Stimulated activated CD8-positive, alpha-beta memory T cell treated with anti-CD3 and anti-CD28 coated beads, Interleukin-4, amount 100 ng/mL, for 4 hours (primary cell): ENCODE measurements at regions not wholly inside any gene's neighbourhood (a gene's known extent, or its start where the extent isn't known, plus 50 kb on each side); places are given as distances from the start of the nearest gene placed in this dataset.

Source experiments
- DNase-seq, 2 donors: peaks; one replicate each; pipeline ENCODE4 v3.0.0-alpha.2; 2020; ENCODE audit warnings: low read depth in 2 of 2, low spot score in 1 of 2

DNA sequence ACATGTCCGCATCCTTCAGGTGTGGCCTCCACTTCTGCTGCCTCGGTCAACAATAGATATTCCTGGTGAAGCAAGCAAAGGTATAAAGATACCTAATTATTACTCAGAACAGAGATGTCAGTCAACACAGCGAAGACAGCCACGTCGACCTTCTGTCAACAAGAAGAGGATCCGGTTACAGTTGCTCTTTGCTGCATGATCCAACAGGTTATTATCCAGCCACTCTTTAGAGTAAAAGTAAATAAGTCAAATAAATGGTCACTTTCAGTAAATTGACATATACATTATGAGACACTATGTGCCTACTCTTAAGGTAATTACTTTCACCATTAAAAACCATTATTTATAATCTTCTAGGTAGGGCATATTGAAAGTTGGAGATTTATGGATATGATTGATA lies 356.8 kb upstream of the ATP11B start:
- no peak for DNase-seq

- DNase-seq, result no peak
These were observed 354.9 kb upstream of the ATP11B start for GRCh38 chr3:182438398-182438797.

DNA sequence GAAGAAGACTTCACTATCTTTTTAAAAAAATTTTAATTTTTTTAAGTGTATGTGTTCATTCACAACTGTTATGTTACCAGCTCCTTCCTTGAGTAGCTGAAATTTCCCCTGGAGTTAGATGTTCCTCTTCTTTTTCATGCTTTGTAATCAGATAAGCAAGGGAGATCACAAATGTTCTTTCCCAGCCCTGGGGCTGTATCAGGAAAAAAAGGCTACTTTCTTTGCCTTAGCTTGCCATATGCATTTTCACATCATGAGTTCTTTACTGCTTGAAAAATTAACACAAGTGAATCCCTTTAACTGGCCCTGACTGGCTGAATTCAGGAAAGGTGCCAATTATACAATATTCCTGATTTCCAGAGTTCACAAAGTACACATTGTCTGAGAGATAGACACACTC lies 353.2 kb upstream of the ATP11B start:
- no peak for DNase-seq

DNA sequence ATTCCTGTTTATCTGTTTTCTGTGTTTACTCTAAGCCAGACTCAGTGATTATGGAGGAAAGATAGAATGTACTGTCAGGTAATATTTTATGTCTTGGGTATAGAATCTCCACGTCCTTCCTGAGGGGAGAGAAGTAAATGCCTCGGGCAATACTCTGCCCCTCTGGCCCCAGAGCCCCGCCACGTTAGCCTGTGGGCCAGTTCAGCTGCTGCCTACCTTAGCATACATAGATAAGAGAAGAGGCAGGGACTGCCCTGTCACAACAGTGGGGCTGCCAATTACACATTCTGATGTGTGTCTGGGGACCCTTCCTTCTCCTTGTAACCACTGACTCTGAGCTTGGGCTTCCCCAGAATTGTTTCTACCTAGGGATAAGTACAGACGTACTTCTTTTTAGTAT lies 347.7 kb upstream of the ATP11B start:
- no peak for DNase-seq

GRCh38 chr3:182450942-182451787 lies 342.1 kb upstream of the ATP11B start:
- DNase-seq, result no peak

GRCh38 chr3:182451871-182452270 lies 341.4 kb upstream of the ATP11B start:
- DNase-seq, result no peak

DNA sequence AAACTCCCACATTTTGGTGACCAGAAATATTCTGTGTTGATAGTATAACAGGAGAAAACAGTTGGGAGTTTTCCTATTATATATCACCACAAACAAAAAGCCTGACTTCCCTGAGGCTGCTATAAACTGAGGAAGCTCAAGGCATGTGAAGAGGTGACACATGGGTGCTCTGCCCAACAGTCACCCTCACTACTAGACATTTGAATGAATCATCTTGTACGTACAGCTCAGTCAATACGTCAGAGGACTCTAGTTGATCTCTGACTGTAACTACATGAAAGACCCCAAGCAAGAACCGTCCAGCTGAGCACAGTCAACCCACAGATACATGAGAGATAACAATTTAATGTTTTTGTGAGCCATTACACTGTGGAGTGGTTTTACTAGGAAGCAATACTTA lies 338.3 kb upstream of the ATP11B start:
- no peak for DNase-seq

DNA sequence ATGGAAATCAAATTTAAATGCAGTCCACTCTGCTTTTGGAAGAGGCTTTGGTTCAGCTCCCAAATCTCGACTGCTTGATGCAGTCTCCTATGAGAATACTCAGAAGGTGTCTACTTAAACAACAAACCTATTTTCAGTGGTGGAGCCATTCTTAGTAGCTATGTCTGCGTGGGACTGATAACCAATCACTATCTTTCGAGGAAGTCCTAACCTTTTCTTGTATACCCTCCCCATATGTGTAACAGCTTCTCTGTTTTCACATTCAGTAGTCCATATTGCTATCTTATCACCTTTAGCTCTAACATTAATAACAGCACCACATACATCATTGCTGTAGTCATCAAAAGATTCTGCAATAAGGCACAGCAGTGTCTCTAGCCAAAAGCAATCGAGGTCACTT lies 333.0 kb upstream of the ATP11B start:
- DNase-seq, result no peak

DNA sequence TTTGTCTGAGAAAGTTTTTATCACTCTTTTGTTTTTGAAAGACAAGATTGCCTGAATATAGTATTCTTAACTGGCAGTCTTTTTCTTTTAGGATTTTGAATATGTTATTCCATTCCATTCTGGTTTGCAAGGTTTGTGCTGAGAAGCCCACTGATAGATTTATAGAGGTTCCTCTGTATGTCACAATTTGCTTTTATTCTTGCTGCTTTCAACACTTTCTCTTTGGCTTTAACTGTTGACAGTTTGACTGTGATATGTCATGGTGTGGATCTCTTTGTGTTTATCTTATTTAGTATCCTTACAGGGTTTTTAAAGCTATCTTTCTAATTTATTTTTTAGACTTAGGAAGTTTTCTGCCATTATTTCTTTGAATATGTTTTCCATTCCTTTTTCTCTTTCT lies 331.2 kb upstream of the ATP11B start:
- DNase-seq, result no peak

GRCh38 chr3:182464513-182465145 lies 328.7 kb upstream of the ATP11B start:
- DNase-seq, result no peak

GRCh38 chr3:182465301-182466185 lies 327.8 kb upstream of the ATP11B start:
- no peak for DNase-seq

- no peak for DNase-seq
These were observed 324.2 kb upstream of the ATP11B start for GRCh38 chr3:182469086-182469485.

- DNase-seq, result no peak
These were observed 323.1 kb upstream of the ATP11B start for GRCh38 chr3:182470187-182470586.

GRCh38 chr3:182473191-182473710 lies 320.1 kb upstream of the ATP11B start:
- DNase-seq, result no peak

- DNase-seq, result no peak
These were observed 314.9 kb upstream of the ATP11B start for GRCh38 chr3:182478369-182478768.

DNA sequence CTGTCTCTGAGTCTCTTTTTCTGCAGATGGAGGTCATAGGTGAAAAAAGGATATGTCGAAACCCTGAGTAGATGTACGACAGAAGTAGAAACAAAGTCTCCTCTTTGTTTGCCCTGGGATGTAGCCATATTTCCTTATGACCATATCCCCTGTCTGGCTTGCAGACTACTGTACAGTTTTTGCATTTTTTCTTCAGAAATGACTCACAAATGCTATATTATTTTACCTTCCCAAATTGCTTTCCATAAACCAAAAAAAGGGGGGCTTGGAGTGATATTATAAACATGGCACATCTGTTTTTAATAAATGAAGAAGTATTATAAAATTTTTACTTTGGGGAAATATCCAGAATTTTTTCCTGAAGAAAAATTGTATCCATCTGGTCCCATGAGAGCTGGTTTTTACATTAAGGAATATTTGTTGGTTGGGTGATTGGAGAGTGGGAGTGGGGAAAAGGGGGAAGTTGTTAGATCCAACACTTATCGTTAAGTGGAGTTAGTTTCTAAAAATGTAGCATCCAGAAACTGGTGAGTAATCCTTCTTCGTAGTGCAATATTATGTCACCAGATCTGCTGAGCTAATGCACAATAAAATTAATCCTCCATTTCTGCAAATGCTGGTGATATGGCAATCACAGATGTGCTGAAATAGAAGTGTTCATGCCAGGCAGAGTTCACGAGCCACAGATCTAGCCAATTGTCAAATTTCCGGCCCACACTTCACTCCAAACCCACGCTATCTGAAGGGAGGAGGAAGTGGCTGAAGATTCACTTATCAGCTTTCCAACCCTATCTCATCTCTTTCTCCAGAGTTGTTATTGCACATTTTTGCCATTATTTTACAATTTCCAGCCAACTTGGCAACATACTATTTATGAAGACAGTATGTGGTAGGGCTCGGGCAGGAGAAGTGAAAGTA lies 313.6 kb upstream of the ATP11B start:
- no peak for DNase-seq

- DNase-seq, result no peak
These were observed 310.6 kb upstream of the ATP11B start for GRCh38 chr3:182482705-182483104.

DNA sequence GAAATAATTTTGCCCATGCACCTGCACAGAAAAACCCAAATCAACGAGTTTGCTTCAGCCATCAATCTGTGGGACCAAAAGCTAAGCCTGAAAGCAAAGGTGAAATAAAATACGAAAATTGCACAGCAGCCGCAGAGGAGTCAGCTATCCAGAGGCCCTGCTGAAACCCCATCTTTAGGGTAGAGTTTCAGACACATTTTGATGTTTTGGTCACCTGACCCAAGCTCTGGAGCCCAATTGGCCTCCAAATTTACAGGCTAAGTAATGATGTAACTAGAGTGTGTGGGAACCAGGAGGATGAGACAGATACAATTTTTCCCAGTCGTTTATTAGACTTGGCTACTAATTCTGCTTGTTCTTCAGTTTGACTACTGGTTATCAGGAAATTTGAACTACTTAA lies 308.6 kb upstream of the ATP11B start:
- no peak for DNase-seq

GRCh38 chr3:182485301-182485700 lies 308.0 kb upstream of the ATP11B start:
- no peak for DNase-seq

DNA sequence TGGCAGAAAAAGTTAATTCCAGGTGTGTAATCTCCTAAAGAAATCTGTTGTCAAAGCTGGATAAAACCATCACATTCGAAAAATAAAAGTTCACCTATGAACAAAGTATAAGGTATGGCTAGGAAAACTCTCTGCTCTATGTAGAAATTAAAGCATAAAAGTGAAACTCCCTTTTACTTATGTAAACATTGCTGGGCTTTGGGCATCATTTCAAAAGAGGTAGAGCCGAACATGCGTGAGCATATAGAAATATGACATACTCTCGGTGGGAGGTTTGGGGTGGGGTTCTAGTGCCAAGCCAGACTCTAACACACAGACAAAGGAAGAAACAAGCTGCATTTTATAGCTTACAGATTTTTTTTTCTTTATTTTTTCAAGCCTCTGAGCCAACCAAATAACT lies 306.8 kb upstream of the ATP11B start:
- DNase-seq, result no peak

GRCh38 chr3:182487143-182487542 lies 306.2 kb upstream of the ATP11B start:
- no peak for DNase-seq
